NCI-H526 (cell line): ENCODE measurements at regions not wholly inside any gene's neighbourhood (a gene's known extent, or its start where the extent isn't known, plus 50 kb on each side); places are given as distances from the start of the nearest gene placed in this dataset.

Experiments used
- DNase-seq, 2 experiments: peaks; one replicate each; lab custom pipeline; 2025; lab: John Stamatoyannopoulos, UW

GRCh38 chr11:86726770-86727504 is 54.5 kb upstream of the ME3 start:
- DNase-seq: no peak

GRCh38 chr11:86726118-86726753 is 53.8 kb upstream of the ME3 start:
- no peak for DNase-seq

DNA sequence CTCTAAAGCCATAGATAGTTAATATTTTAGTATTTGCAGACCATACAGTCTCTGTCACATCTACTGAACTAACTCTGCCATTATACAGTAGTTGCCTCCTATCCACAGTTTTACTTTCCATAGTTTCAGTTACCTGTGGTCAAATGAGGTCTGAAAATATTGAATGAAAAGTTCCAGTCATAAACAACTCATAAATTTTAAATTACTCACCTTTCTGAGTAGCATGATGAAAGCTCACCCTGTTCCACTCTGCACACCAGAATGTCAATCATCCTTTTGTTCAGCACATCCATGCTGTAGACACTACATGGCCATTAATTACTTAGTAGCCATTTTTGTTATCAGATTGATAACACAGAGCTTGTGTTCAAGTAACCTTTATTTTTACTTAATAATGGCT is 51.7 kb upstream of the ME3 start:
- no peak for DNase-seq

- no peak for DNase-seq
Measured at GRCh38 chr11:86723281-86723680, 50.9 kb upstream of the ME3 start.

- DNase-seq: no peak
Measured at GRCh38 chr11:86722748-86723147, 50.3 kb upstream of the ME3 start.
